Neural cell (in vitro differentiated cells): ENCODE measurements at regions not wholly inside any gene's neighbourhood (a gene's known extent, or its start where the extent isn't known, plus 50 kb on each side); places are given as distances from the start of the nearest gene placed in this dataset.

Experiments used
- H2AFZ ChIP-seq: fragments of 200-600, 300-800 bp; sonication (generic), shearing (Covaris generic); 2 replicates; pipeline ENCODE4 v1.6.0; 2014; ENCODE audit warnings: low read depth, mild to moderate bottlenecking, antibody characterized with exemption, low read length, moderate library complexity
- H3F3A ChIP-seq: fragments of 200-600 bp; shearing (Covaris generic); 2 replicates; pipeline ENCODE4 v1.6.1; 2016; ENCODE audit warnings: mild to moderate bottlenecking, moderate library complexity, mixed read lengths, antibody characterized with exemption, low read length; ENCODE audit not compliant: insufficient read depth, poor library complexity, severe bottlenecking
- H3K27ac ChIP-seq: fragments of 200-600, 300-800 bp; sonication (generic), shearing (Covaris generic); 2 replicates; pipeline ENCODE4 v1.5.1; 2014; ENCODE audit warnings: mild to moderate bottlenecking, low read length, moderate library complexity
- H3K27me3 ChIP-seq: fragments of 300-800, 200-600 bp; sonication (generic), shearing (Covaris generic); 2 replicates; pipeline ENCODE4 v1.6.0; 2014; ENCODE audit warnings: mild to moderate bottlenecking, low read depth, low read length, moderate library complexity; ENCODE audit not compliant: insufficient read depth
- H3K36me3 ChIP-seq: fragments of 300-800, 200-600 bp; sonication (generic), shearing (Covaris generic); 2 replicates; pipeline ENCODE4 v1.5.1; 2014; ENCODE audit warnings: mild to moderate bottlenecking, antibody characterized with exemption, low read length, moderate library complexity; ENCODE audit not compliant: insufficient read depth
- H3K4me2 ChIP-seq: fragments of 300-800, 200-600 bp; sonication (generic), shearing (Covaris generic); 2 replicates; pipeline ENCODE4 v1.6.0; 2014; ENCODE audit warnings: mild to moderate bottlenecking, low read length
- H3K4me3 ChIP-seq: fragments of 300-800, 200-600 bp; sonication (generic), shearing (Covaris generic); 2 replicates; pipeline ENCODE4 v1.5.1; 2014; ENCODE audit warnings: mild to moderate bottlenecking, low read length, moderate library complexity
- H3K79me2 ChIP-seq: fragments of 200-600 bp; shearing (Covaris generic); replicated peaks from 2 replicates; pipeline ENCODE4 v1.6.0; 2014; ENCODE audit warnings: mild to moderate bottlenecking, low read length, moderate library complexity; ENCODE audit not compliant: insufficient read depth
- H3K9ac ChIP-seq: fragments of 300-800, 200-600 bp; sonication (generic), shearing (Covaris generic); 2 replicates; pipeline ENCODE4 v1.6.1; 2016; ENCODE audit warnings: mild to moderate bottlenecking, low read length, mixed read lengths
- H3K9me2 ChIP-seq: fragments of 200-600 bp; shearing (Covaris generic); 2 replicates; pipeline ENCODE4 v1.6.1; 2016; ENCODE audit warnings: mild to moderate bottlenecking, low read length, mixed read lengths; ENCODE audit not compliant: insufficient read depth
- H3K9me3 ChIP-seq: fragments of 200-600, 300-800 bp; sonication (generic), shearing (Covaris generic); 2 replicates; pipeline ENCODE4 v1.6.1; 2016; ENCODE audit warnings: mild to moderate bottlenecking, mixed run types, low read length, moderate library complexity, mixed read lengths
- H4K20me1 ChIP-seq: fragments of 200-600 bp; shearing (Covaris generic); 2 replicates; pipeline ENCODE4 v1.6.1; 2016; ENCODE audit warnings: mild to moderate bottlenecking, mixed run types; ENCODE audit not compliant: insufficient read depth
- EP300 ChIP-seq: fragments of 450-650 bp; conservative IDR thresholded peaks from 2 replicates; pipeline ENCODE4 v1.6.1; 2014; ENCODE audit warnings: antibody characterized with exemption, mild to moderate bottlenecking, moderate library complexity; ENCODE audit not compliant: poor library complexity, severe bottlenecking
- EZH2 ChIP-seq: fragments of 200-600, 300-800 bp; shearing (Covaris generic), sonication (generic); IDR thresholded peaks from 2 replicates; pipeline ENCODE4 v1.6.1; 2014; ENCODE audit warnings: antibody characterized with exemption, low read length, borderline replicate concordance, mild to moderate bottlenecking; ENCODE audit not compliant: insufficient read depth, poor library complexity, severe bottlenecking
- MXI1 ChIP-seq: fragments of 450-650 bp; conservative IDR thresholded peaks from 2 replicates; pipeline ENCODE4 v1.6.1; 2014; ENCODE audit warnings: antibody characterized with exemption, mild to moderate bottlenecking; ENCODE audit not compliant: poor library complexity, severe bottlenecking
- POLR2AphosphoS5 ChIP-seq: IDR thresholded peaks from 2 replicates; pipeline ENCODE4 v1.6.1; 2012
- RAD21 ChIP-seq: fragments of 450-650 bp; conservative IDR thresholded peaks from 2 replicates; pipeline ENCODE4 v1.6.1; 2014; ENCODE audit warnings: antibody characterized with exemption, mild to moderate bottlenecking, moderate library complexity
- SMC3 ChIP-seq: fragments of 450-650 bp; conservative IDR thresholded peaks from 2 replicates; pipeline ENCODE4 v1.6.1; 2014; ENCODE audit warnings: antibody characterized with exemption, mild to moderate bottlenecking, moderate library complexity; ENCODE audit not compliant: poor library complexity
- TAF1 ChIP-seq: IDR thresholded peaks from 2 replicates; pipeline ENCODE4 v1.6.1; 2012; ENCODE audit warnings: low read depth
- TF ChIP-seq, protein P1 (sequence below): IDR thresholded peaks from 2 replicates; pipeline ENCODE4 v1.6.1; 2012; ENCODE audit warnings: borderline replicate concordance
- TF ChIP-seq, protein P2 (sequence below): fragments of 450-650 bp; IDR thresholded peaks from 2 replicates; pipeline ENCODE4 v1.5.1; 2014; ENCODE audit warnings: antibody characterized with exemption, mild to moderate bottlenecking, moderate library complexity; ENCODE audit not compliant: poor library complexity, severe bottlenecking

DNA sequence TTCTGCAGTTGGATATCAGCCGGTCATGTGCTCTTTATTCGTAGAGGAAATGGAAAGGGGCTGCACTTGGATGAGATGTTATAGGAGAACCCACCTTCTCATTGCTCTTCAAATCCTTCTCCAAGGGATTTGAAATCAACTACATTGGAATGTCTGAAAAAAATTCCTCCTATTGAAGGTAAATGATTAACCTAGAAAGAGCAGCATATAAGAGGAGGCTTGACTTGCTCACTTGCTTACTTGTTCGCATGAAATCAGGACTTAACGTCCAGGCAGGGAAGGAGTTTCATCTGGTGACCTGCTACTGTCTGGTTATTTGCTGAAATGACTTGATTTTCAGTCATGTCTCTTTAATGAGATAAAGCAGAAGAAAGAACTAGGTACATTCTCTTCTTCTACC is 338.4 kb upstream of the NOCT start:
- H3K9me2 ChIP-seq, result no peaks in the 10 kb centered on the region
- H3K27ac ChIP-seq, result no peak overlapping the region
- H3K27me3 ChIP-seq, result no peaks in the 10 kb centered on the region
- no peak overlapping the region for H2AFZ ChIP-seq
- H3F3A ChIP-seq, result no peaks in the 10 kb centered on the region
- TF ChIP-seq RAD21 (no peak), EZH2 (no peak), TAF1 (no peak), EP300 (no peak), SMC3 (no peak), POLR2AphosphoS5 (no peak)
- TF ChIP-seq, protein P1, sequence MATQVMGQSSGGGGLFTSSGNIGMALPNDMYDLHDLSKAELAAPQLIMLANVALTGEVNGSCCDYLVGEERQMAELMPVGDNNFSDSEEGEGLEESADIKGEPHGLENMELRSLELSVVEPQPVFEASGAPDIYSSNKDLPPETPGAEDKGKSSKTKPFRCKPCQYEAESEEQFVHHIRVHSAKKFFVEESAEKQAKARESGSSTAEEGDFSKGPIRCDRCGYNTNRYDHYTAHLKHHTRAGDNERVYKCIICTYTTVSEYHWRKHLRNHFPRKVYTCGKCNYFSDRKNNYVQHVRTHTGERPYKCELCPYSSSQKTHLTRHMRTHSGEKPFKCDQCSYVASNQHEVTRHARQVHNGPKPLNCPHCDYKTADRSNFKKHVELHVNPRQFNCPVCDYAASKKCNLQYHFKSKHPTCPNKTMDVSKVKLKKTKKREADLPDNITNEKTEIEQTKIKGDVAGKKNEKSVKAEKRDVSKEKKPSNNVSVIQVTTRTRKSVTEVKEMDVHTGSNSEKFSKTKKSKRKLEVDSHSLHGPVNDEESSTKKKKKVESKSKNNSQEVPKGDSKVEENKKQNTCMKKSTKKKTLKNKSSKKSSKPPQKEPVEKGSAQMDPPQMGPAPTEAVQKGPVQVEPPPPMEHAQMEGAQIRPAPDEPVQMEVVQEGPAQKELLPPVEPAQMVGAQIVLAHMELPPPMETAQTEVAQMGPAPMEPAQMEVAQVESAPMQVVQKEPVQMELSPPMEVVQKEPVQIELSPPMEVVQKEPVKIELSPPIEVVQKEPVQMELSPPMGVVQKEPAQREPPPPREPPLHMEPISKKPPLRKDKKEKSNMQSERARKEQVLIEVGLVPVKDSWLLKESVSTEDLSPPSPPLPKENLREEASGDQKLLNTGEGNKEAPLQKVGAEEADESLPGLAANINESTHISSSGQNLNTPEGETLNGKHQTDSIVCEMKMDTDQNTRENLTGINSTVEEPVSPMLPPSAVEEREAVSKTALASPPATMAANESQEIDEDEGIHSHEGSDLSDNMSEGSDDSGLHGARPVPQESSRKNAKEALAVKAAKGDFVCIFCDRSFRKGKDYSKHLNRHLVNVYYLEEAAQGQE, result no peak
- H3K36me3 ChIP-seq, result no peaks in the 10 kb centered on the region
- no peak overlapping the region for H3K4me3 ChIP-seq
- no peaks in the 10 kb centered on the region for H3K79me2 ChIP-seq
- no peaks in the 10 kb centered on the region for H3K9me3 ChIP-seq
- H3K9ac ChIP-seq, result no peak overlapping the region
- no peak overlapping the region for H3K4me2 ChIP-seq
- H4K20me1 ChIP-seq, result no peaks in the 10 kb centered on the region

DNA sequence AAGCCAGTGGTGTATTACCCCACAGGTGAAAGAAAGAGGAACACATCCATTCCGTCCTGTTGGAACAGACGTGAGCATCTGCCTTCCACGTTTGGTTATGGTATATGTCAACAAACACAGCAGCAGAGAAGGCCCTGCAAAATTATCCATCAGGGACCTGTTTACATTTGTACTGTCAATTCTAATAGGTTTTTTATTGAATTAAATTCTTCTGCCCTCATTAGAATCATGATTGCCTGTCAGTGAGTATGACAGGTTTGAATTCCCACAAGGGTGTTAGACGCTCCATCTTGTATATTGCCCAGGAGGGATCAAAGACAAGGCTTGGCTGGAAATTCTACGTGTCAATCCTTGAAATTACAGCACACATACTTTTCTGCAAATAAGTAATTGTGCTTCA is 339.9 kb upstream of the NOCT start:
- no peaks in the 10 kb centered on the region for H3F3A ChIP-seq
- H3K4me2 ChIP-seq, result no peak overlapping the region
- no peaks in the 10 kb centered on the region for H3K36me3 ChIP-seq
- no peaks in the 10 kb centered on the region for H3K9me2 ChIP-seq
- TF ChIP-seq EP300, result peak; percentile 70
- no peak for TF ChIP-seq RAD21
- TF ChIP-seq, protein P2, sequence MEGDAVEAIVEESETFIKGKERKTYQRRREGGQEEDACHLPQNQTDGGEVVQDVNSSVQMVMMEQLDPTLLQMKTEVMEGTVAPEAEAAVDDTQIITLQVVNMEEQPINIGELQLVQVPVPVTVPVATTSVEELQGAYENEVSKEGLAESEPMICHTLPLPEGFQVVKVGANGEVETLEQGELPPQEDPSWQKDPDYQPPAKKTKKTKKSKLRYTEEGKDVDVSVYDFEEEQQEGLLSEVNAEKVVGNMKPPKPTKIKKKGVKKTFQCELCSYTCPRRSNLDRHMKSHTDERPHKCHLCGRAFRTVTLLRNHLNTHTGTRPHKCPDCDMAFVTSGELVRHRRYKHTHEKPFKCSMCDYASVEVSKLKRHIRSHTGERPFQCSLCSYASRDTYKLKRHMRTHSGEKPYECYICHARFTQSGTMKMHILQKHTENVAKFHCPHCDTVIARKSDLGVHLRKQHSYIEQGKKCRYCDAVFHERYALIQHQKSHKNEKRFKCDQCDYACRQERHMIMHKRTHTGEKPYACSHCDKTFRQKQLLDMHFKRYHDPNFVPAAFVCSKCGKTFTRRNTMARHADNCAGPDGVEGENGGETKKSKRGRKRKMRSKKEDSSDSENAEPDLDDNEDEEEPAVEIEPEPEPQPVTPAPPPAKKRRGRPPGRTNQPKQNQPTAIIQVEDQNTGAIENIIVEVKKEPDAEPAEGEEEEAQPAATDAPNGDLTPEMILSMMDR, result no peak
- H3K27me3 ChIP-seq, result no peaks in the 10 kb centered on the region
- no peaks in the 10 kb centered on the region for H3K9me3 ChIP-seq
- H2AFZ ChIP-seq, result no peak overlapping the region
- no peaks in the 10 kb centered on the region for H3K79me2 ChIP-seq
- H4K20me1 ChIP-seq, result no peaks in the 10 kb centered on the region
- no peak overlapping the region for H3K27ac ChIP-seq
- no peak overlapping the region for H3K9ac ChIP-seq
- no peak overlapping the region for H3K4me3 ChIP-seq

DNA sequence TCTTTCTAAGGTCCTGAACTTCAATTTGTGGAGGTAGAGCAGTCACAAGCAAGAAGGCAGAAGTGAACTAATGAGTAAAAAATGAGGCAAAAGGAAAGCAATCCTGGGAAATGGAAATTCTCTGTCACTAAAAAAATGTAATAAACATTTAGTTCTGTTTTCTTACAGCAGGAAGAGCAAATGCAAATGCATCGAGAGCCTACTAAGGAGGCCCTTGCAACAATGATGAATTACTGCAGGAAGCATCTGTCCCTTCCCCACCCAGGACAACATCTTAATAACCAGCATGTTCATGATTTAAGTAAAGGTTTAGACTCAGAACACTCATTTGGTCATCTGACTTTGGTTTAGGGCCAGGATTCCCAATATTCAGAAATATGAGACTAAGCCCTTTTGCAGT is 341.4 kb upstream of the NOCT start:
- no peaks in the 10 kb centered on the region for H3K27me3 ChIP-seq
- no peak overlapping the region for H3K4me2 ChIP-seq
- no peaks in the 10 kb centered on the region for H3K9me3 ChIP-seq
- H3F3A ChIP-seq, result no peaks in the 10 kb centered on the region
- no peaks in the 10 kb centered on the region for H3K9me2 ChIP-seq
- no peaks in the 10 kb centered on the region for H3K36me3 ChIP-seq
- H3K9ac ChIP-seq, result no peak overlapping the region
- TF ChIP-seq, protein P2, result no peak
- TF ChIP-seq POLR2AphosphoS5 (no peak), RAD21 (no peak), EP300 (no peak), TAF1 (no peak), MXI1 (no peak), EZH2 (no peak), SMC3 (no peak)
- TF ChIP-seq, protein P1, result no peak
- no peaks in the 10 kb centered on the region for H4K20me1 ChIP-seq
- H3K4me3 ChIP-seq, result no peak overlapping the region
- no peak overlapping the region for H3K27ac ChIP-seq
- no peaks in the 10 kb centered on the region for H3K79me2 ChIP-seq
- H2AFZ ChIP-seq, result no peak overlapping the region
